ENCODE measurements at regions not wholly inside any gene's neighbourhood (a gene's known extent, or its start where the extent isn't known, plus 50 kb on each side); places are given as distances from the start of the nearest gene placed in this dataset.

GRCh38 chr2:226669905-226670304 is 129.7 kb downstream of the IRS1 start:
- TF ChIP-seq MAF1 (CRISPR knock-in tag; IDR thresholded peaks at IDR 0.05; ENCODE audit: borderline replicate concordance) (no peak), ERF (CRISPR knock-in tag; IDR thresholded peaks at IDR 0.05) (no peak), ZNF138 (CRISPR knock-in tag; IDR thresholded peaks at IDR 0.05; ENCODE audit: low read depth) (no peak), SNAPC4 (CRISPR knock-in tag; IDR thresholded peaks at IDR 0.05) (no peak), ZBTB25 (CRISPR knock-in tag; IDR thresholded peaks at IDR 0.05) (no peak)
- ATAC-seq: no peak
- Histone ChIP-seq H3K4me2 (ENCODE audit: low read depth, low read length) (no peak overlapping the region), H3K9me3 (ENCODE audit: low read length) (no peaks in the 10 kb centered on the region), H3K4me3 (replicated peaks in 1 of 3; ENCODE audit: insufficient read depth in 1 of 3, low read depth in 2 of 3, low read length in 3 of 3) (no peak overlapping the region), H3K79me2 (ENCODE audit: insufficient read depth, low read length) (no peaks in the 10 kb centered on the region), H3K27me3 (ENCODE audit: control insufficient read depth in 1 of 2, insufficient read depth in 2 of 2, low read length in 2 of 2) (no peaks in the 10 kb centered on the region), H3K36me3 (replicated peaks in 1 of 2; ENCODE audit: control insufficient read depth in 1 of 2, insufficient read depth in 2 of 2, low read length in 2 of 2) (no peaks in the 10 kb centered on the region), H4K20me1 (ENCODE audit: insufficient read depth, low read length) (no peaks in the 10 kb centered on the region), H3K4me1 (ENCODE audit: insufficient read depth, low read length) (peaks cover 22% of the 10 kb centered on the region), H3K27ac (ENCODE audit: extremely low read length, insufficient read depth, low read length) (no peak overlapping the region), H3K9ac (ENCODE audit: insufficient read depth, low read depth, low read length) (no peak overlapping the region), H2AFZ (ENCODE audit: low read length) (no peak overlapping the region)
- ChIA-PET POLR2A (no interaction called here), CTCF (ENCODE audit: low intra/inter-chr PET ratio, low total read pairs) (no interaction called here)
- 50% methylated on average over 3 of the region's 3 CpGs for WGBS (ENCODE audit: low lambda C conversion rate)
- in situ Hi-C loops (cut with HindIII; ENCODE audit: extremely low pct_ligation_motif_present, low pct_unique_long_range_greater_than_20kb): no loop called here
- intact Hi-C loops (cut with micrococcal nuclease; ENCODE audit: unreplicated experiment): no loop called here
- DNase-seq (ENCODE audit: low spot score): no peak
- no peak for FAIRE-seq
- no TSS peak for BruUV-seq (replicated peaks)
